CD4-positive, alpha-beta T cell treated with Interleukin-21 for 1 hour (primary cell): ENCODE measurements at regions not wholly inside any gene's neighbourhood (a gene's known extent, or its start where the extent isn't known, plus 50 kb on each side); places are given as distances from the start of the nearest gene placed in this dataset.

Source experiments
- DNase-seq: peaks from one replicate; pipeline ENCODE4 v3.0.0-alpha.2; 2020

- DNase-seq, result no peak
Observed at GRCh38 chr13:44024167-44024845, 144.6 kb downstream of the LACC1 start.

- no peak for DNase-seq
Observed at GRCh38 chr13:44024846-44025195, 145.1 kb downstream of the LACC1 start.

- no peak for DNase-seq
Observed at GRCh38 chr13:44026194-44026593, 146.5 kb downstream of the LACC1 start.

- DNase-seq, result no peak
Observed at GRCh38 chr13:44028734-44029133, 149.0 kb downstream of the LACC1 start.

GRCh38 chr13:44030615-44031014 lies 150.9 kb downstream of the LACC1 start:
- no peak for DNase-seq

- no peak for DNase-seq
Observed at GRCh38 chr13:44031555-44031954, 151.9 kb downstream of the LACC1 start.

- DNase-seq, result no peak
Observed at GRCh38 chr13:44032802-44033201, 153.1 kb downstream of the LACC1 start.

- DNase-seq, result no peak
Observed at GRCh38 chr13:44035400-44035799, 155.7 kb downstream of the LACC1 start.

GRCh38 chr13:44040070-44040817 lies 160.5 kb downstream of the LACC1 start:
- no peak for DNase-seq

GRCh38 chr13:44040818-44041100 lies 161.1 kb downstream of the LACC1 start:
- no peak for DNase-seq

- DNase-seq, result no peak
Observed at GRCh38 chr13:44044547-44045179, 165.0 kb downstream of the LACC1 start.

- no peak for DNase-seq
Observed at GRCh38 chr13:44045180-44045562, 165.5 kb downstream of the LACC1 start.

- DNase-seq, result no peak
Observed at GRCh38 chr13:44046428-44046827, 166.7 kb downstream of the LACC1 start.

GRCh38 chr13:44048326-44048725 lies 168.6 kb downstream of the LACC1 start:
- no peak for DNase-seq

GRCh38 chr13:44049081-44049945 lies 169.6 kb downstream of the LACC1 start:
- no peak for DNase-seq

GRCh38 chr13:44050450-44051063 lies 170.9 kb downstream of the LACC1 start:
- peak; percentile 48 for DNase-seq

- no peak for DNase-seq
Observed at GRCh38 chr13:44051405-44051804, 171.7 kb downstream of the LACC1 start.

- no peak for DNase-seq
Observed at GRCh38 chr13:44051918-44052675, 172.4 kb downstream of the LACC1 start.

- DNase-seq, result no peak
Observed at GRCh38 chr13:44052780-44053184, 173.1 kb downstream of the LACC1 start.

- DNase-seq, result no peak
Observed at GRCh38 chr13:44053208-44053607, 173.5 kb downstream of the LACC1 start.

GRCh38 chr13:44054525-44054924 lies 174.8 kb downstream of the LACC1 start:
- no peak for DNase-seq

GRCh38 chr13:44055681-44056080 lies 176.0 kb downstream of the LACC1 start:
- DNase-seq, result peak; percentile 2
